ENCODE measurements at regions not wholly inside any gene's neighbourhood (a gene's known extent, or its start where the extent isn't known, plus 50 kb on each side); places are given as distances from the start of the nearest gene placed in this dataset.

- no peak for DNase-seq (ENCODE audit: low read depth, low spot score)
Observed at GRCh38 chr14:104271391-104271790, 133.0 kb downstream of the KIF26A start.

DNA sequence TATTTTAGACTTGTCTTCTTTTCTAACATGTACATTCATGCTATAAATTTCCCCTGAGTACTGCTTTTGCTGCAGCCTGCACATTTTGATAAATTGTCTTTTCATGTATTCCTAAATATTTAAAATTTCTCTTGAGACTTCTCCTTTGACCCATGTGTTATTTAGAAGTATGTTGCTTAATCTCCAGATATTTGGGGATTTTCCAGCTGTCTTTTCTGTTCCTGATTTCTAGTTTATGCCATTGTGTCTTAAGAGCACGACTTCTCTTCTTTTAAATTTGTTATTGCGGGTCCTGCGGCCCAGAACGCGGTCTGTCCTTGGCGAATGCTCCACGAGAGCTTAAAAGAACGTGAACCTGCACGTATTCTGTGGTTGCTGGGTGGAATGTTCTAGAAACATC lies 136.4 kb downstream of the KIF26A start:
- no peak for DNase-seq (ENCODE audit: low read depth, low spot score)

DNA sequence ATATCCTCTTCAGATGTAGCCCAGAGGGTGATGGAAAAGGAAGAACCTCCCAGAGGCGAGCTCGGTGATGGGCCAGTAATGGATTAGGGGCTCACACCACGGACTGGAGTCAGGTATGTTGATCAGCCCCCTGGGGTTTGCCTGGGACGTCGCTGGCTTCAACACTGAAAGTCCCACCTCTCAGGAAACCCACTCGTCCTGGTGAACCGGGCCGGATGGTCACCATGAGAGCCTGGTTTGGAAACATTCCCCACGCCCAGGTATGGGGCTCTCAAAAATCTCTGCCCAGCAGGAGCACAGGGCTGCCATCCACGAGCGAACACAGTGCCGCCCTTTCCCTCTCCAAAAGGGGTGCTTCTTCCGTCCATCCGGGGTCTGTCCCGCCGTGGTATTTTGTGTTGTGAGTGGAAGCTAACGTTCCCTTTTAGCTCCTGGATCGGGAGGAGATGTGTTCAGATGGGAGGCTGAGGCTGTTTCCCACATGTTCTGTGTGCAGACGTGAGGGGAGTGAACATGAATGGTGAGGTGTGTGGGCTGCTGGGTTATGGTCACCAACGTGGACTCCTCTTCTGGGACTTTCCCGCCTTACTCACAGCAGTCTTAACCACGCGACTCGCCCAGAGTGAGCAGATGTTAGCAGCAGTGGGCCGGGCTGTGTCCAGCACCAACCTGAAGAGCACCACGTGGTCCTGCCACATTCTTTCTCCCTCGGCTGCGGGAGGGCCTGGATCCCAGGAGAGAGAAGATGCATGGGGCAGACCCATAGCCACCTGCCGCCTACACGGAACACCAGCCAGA lies 139.2 kb downstream of the KIF26A start:
- DNase-seq (ENCODE audit: low read depth, low spot score) = no peak

DNA sequence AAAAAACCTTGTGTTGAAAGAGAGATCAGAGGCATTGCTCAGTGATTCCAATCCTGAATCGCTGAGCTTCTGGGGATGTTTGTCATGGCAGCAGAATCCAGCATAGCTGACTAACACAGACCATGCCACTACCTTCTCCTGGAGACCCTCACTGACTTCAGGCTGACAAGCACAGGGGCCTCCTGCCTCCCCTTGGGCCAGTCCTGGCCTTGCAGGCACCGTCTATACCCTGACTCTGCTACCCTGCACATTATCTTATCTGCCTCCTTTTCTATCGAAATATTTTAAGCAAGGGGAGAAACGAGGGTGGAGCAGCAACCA lies 139.8 kb downstream of the KIF26A start:
- no peak for DNase-seq (ENCODE audit: low read depth, low spot score)

GRCh38 chr14:104280085-104280901 lies 141.9 kb downstream of the KIF26A start:
- no peak for DNase-seq (ENCODE audit: low read depth, low spot score)

- DNase-seq (ENCODE audit: low read depth, low spot score) = no peak
Observed at GRCh38 chr14:104280902-104281767, 142.7 kb downstream of the KIF26A start.

- no peak for DNase-seq (ENCODE audit: low read depth, low spot score)
Observed at GRCh38 chr14:104281768-104282301, 143.4 kb downstream of the KIF26A start.

DNA sequence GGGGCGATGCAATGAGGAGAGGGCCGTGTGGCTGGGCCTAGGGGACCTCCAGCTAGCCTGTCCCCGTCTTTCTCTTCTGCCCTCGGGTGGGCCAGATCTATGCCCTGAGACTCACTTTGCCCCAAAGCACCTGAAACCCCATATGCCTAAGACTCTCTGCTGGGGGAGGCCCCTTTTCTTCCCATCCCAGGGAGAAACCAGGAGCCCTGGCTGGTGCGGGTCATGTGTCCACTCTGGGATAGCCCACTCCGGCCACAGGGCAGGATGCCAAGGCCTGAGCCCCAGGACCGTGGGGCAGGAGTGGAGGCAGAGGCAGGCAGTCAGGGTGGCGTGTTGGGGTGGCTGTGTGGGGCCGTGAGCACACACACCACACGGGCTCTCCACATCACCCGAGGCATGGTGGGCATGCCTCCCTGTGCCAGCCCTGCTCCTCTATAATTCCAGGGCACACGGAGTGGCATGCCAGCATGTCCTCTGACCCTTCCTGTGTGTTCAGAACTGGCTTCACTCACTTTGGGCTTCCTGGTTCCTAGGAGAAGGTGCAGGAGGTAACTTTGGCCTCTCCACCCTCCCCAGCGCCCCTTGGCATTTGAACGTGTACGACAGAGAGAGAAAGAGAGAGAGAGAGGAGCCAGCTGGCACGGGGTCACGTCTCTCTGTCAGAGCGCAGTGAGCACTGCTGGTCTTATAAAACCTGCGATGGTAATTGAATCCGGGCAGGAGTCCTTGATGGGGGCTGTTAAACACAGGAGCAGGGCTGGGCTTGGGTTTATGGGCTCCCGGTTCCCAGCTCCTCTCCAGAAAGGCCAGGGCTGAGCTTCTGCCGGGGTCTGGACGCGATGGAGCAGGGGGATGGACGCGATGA lies 144.2 kb downstream of the KIF26A start:
- DNase-seq (ENCODE audit: low read depth, low spot score) = no peak

DNA sequence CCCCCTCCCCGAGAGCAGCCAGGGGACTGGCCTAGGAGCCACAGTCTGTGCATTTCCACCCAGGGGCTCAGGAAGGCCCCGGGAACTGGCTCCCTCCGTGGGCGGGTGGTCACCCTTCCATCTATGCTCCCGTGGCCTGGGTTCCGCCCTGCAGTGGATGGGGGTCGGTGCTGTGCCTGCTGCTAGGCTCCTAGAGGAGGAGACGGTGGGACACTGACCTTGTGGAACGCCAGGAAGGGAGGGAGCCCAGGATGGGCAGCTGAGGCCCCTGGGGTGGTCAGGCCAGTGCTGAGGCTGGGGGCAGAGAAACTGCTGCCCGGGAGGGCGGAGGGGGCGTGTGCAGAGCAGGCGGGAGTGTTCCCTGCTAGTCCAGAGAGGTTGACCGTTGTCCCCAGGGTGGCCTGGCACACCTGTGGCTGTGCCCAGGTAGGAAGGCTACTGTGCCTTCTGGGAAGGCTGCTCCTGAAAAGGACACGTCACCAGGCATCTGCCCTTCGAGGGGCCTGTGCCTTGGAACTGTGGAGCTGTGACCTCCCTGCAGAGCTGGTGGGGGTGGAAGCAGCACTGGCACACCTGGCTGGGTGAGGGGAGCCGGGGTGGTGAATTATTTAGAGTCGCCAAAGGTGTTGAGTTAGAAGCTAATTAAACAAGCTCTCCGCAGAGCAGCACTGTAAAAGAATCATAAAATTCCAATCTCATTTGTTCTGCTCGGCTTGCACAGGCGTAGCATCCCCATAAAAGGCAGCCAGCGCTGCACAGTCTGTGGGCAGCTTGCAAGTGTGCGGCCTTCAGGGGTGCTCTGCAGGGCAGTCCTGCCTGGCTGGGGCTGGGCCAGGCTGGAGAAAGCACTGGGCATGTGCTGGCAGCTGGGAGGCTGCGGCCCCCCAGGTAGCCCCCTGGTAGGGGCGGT lies 145.1 kb downstream of the KIF26A start:
- DNase-seq (ENCODE audit: low read depth, low spot score) = no peak

DNA sequence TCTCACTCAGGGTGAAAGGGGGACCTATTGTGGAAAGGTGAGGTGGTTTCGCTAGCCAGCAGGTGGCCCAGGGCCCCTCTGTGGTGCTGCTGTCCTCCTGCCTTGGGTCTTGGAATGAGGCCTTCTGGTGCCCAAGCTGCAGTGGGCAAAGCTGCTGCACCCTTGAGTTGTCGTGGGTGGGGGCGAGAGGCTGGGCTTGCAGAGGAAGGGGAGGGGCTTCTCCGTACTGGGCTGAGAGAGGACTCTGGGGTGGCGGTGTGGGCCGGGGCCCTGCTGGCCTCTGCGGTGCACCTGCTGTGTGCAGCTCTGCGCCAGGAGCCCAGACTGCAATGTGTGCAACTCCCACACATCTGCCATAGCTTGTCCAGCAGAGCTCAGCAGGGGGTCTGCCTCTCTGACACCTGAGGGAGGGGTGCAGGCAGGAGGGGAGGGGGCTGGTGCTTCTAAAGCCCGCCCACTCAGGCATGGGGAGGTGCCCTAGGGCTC lies 145.8 kb downstream of the KIF26A start:
- no peak for DNase-seq (ENCODE audit: low read depth, low spot score)

DNA sequence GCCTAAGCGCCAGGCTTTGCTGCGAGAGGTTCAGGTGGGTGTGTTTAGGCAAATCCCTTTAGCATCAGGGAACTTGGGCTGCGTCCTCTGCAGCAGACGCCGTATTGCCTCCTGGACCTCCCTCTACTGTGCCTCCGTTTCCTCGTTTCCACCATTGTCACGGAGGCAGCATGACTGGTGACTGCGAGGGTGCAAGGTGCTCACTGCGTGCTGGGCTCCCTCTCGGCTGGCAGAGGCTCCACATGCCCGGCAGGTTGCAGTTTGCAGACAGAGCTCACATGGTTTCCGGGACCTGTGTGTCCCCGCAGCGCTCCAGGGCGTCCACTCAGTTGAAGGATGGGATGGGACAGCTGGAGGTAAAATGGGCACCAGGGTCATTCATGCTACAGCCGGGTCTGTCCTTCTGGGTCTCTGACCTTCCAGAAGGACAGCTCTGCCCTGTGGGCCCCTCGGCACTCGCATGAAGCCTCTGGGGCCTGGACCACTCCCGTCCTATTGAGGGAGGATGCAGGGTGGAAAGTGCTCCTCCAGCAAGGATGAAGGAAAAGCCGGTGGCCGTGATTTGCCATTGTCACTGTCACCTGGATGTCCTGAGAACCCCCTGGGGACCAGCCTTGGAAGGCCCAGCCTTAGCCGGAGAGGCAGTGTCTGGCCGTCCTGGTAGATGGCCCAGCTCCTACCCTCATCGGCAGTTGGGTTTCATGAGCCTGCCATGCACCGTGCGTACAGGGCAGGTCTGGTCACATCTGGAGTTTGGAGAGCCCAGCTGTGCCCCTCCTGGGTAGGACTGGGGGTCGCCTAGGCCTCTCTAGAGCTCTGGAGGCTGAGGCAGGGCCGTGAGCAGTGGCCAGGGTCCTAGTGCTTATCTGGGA lies 146.5 kb downstream of the KIF26A start:
- DNase-seq (ENCODE audit: low read depth, low spot score) = no peak

DNA sequence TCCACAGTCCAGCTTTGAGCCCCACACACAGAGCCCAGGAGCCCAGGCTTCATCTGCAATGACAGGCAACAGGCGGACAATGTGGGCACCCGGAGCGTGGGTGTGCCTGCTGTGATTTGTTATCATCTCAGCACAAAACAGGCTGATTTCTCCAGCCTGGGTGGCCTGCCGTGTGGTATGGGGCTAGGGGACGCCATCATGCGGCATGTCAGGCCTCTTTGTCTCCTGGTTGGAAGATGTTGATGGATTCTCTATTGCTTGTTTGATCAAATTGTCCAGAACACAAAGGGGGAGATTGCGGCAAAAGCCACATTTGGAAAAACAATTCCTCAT lies 147.1 kb downstream of the KIF26A start:
- DNase-seq (ENCODE audit: low read depth, low spot score) = no peak

DNA sequence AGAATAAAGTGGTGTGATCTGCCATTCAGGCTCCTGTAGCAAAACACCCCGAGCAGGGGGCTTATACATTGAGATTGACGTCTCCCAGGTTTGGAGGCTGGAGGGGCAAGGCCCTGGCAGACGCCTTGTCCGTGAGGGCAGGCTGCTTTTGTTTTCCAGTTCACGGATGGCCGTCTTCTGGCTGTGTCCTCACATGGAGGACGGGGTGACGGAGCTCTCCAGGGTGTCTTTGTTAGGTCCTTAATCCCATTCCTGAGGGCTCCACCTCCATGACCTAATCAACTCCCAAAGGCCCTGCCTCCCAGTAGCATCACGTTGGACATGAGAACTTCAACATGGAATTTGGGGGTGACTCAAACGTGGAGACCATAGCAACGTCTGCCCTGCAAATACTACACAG lies 147.7 kb downstream of the KIF26A start:
- no peak for DNase-seq (ENCODE audit: low read depth, low spot score)

DNA sequence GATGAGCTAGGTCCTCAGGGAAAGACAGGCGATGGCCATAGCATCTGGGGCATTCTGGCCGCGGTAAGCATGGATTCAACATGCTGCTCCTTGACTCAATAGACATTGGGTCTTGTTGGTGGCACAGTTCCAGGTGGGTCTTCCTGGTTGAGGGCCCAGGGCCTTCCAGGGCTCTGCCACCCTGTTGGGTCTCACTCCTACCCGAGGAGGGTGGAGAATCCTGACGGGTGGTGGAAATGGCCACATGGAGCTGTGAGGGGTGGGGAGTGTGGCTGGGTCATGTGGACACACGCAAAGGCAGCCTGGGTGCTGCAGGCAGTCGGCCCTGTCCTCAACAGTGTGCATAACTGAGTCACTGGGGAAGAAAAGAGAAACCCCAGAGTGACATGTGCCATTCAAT lies 148.1 kb downstream of the KIF26A start:
- DNase-seq (ENCODE audit: low read depth, low spot score) = no peak

DNA sequence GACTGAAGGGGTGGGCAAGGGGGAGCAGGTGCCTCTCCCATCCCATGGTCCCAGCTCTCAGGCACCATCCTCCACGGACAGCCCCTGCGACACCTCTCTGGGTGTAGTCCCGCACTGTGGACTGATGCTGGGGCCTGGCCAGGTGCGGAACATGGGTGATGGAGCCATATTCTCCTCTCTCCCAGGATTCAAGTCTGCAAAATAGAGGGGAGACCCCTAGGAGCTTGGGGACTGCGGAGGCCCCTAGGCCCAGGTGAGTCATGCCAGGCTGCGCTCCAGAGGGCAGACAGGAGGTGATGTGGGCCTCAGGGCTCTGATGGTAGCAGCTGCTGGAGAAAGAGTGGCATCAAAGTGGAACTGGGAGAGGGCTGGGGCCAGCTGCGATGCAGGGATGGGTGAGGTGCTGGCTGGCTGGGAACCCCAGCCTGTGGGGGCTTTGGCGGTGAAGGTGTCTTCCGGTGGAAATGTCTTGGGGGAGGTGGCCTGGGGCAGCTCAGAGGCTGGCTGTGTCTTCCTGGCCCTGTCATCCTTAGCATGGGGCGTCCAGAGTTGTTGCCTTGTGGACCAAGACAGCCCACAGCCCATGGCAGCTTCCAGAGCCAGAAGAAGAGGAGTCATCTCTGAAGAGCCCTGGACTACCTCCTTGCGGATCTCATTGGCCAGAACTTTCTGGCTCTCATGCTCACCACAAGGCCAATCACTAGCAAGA lies 149.1 kb downstream of the KIF26A start:
- no peak for DNase-seq (ENCODE audit: low read depth, low spot score)

DNA sequence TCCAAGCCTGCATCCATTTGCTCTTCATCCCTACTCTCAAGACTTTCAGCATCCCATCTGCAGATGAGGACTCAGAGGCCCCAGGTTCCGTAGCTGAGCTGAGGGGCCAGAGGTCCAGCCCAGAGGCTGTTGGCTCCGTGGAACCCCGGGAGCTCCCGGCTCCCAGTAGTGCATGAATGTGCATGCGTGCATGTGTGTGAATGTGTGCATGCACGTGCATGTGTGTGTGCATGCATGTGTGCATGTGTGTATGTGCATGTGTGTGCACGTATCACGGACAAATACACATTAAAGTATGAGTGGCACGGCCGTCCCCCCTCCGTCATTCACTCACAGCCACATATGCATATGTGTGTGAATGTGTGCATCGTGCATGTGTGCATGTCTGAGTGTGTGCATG lies 149.9 kb downstream of the KIF26A start:
- no peak for DNase-seq (ENCODE audit: low read depth, low spot score)

DNA sequence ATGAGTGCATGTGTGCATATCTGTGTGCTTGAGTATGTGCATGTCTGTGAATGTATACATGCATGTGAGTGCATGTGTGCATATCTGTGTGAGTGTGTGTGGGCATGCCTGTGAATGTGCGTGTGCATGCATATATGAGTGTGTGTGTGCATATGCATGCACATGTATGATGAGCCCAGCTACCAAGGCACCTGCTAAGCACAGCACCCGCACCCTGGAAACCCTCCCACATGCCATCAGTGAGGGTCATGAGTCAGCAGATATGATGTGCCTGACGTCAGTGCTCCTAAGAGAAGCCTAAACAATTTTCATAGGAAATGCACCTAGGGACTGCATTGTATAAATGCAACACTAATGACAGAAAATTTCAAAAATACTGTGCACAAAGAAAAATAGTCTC lies 151.1 kb downstream of the KIF26A start:
- no peak for DNase-seq (ENCODE audit: low read depth, low spot score)

DNA sequence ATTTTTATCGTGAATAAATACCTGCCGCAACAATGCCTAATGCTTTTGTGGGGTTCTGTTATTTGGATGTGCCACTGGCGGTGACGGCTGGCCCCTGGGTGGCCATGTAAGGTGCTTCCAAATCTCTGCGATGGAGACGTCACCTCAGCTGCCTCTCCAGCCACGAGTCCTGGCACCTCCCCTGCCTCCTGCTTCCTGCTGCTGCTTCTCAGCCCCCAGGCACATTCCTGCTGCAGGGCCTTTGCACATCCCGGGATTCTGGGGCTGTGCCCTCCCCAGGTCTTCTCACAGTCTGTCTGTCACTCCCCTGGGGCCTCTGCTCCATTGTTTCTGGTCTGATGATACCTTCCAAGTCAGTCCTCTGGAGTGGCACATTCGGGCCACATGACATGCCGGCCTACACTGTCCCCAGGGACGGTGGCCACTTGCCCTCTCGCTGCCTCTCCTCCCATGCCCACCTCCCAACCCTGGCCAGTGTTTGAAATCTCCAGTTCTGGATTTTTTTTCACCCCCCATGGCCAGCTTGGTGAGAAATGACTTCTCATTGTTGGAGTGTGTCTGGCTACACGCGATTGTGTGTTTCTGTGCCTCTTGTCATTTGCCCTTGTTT lies 151.8 kb downstream of the KIF26A start:
- no peak for DNase-seq (ENCODE audit: low read depth, low spot score)

Data from pulmonary artery endothelial cell (primary cell).